Activated CD4-positive, alpha-beta T cell treated with anti-CD3 and anti-CD28 coated beads, Interleukin-10, Interleukin-2, amounts not matched to agents 100 ng/mL and 50 ng/mL, durations not matched to agents 16 hours and 8 hours (primary cell): ENCODE measurements at regions not wholly inside any gene's neighbourhood (a gene's known extent, or its start where the extent isn't known, plus 50 kb on each side); places are given as distances from the start of the nearest gene placed in this dataset.
A peak's percentile ranks its signal among the peaks of the same experiment; 100 is the strongest.
"Not testable (repeated sequence)": the region's sequence is repeated elsewhere in the genome, so short reads cannot be mapped to it uniquely, and the experiment has no call there.

ENCODE experiments used
- DNase-seq: peaks from one replicate; pipeline ENCODE4 v3.0.0-alpha.2; 2020

DNA sequence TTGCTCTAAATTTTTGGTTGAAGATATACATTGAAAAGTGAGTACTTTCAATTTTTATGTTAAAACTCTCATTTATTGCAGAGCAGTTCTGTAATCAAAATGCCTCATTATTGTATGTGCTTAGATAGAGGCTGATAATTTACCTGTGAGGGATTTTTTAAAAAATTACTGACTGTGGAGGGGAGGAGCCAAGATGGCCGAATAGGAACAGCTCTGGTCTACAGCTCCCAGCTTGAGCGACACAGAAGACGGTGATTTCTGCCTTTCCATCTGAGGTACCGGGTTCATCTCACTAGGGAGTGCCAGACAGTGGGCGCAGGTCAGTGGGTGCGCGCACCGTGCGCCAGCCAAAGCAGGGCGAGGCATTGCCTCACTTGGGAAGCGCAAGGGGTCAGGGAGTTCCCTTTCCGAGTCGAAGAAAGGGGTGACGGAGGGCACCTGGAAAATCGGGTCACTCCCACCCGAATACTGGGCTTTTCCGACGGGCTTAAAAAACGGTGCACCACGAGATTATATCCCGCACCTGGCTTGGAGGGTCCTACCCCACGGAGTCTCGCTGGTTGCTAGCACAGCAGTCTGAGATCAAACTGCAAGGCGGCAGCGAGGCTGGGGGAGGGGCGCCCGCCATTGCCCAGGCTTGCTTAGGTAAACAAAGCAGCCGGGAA lies 89.4 kb downstream of the DDX11 start:
- not testable (repeated sequence) for DNase-seq

- not testable (repeated sequence) for DNase-seq
Observed at GRCh38 chr12:31174293-31174692, 100.6 kb downstream of the DDX11 start.

GRCh38 chr12:31177514-31177913 lies 103.9 kb downstream of the DDX11 start:
- not testable (repeated sequence) for DNase-seq

DNA sequence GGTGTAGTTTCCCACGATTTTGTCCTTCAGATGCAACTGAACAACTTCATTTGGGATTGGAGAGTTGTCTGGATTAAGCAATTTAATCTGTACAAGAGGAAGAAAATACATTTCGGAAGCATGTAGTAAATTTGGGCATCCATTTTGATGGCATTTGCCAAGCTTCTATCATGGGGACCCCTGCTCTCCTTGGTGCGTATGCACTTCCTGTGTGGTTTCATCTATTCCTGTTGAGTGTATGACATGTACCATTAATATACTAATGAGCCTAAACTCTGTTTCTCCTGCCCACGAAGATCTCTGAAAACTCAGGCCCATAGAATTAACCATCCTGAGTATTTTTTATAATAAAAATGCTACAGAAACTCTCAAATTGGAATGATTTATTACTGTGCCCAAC lies 105.2 kb downstream of the DDX11 start:
- not testable (repeated sequence) for DNase-seq

DNA sequence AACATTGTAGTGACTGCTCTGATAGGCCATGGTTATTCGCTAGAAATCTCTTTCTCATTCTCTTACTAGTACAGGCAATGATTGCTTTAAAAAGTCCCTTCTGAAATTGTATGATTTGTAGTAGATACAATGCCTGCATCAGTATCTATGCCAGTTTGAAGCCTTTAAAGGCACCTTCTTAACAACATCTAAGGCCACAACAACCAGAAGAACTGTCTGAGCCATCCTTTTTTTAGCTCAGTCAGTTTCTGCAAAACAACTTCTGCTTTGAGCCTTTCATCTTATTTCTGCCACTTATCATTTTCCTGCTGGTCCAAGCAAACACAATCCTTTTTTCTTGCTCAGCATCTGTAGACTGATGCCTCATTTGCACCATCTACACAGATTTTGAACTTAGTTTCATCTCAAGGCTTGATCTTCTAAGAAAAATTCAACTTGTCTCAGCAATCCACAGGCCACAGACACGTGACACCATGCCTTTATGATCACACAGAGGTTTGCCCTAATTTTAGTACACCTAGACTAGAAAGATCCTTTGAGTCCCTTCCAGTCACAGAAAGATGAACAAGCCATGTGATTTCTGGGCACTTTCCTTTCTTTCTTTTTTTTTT lies 106.1 kb downstream of the DDX11 start:
- DNase-seq = not testable (repeated sequence)

- not testable (repeated sequence) for DNase-seq
Observed at GRCh38 chr12:31182571-31182970, 108.9 kb downstream of the DDX11 start.

DNA sequence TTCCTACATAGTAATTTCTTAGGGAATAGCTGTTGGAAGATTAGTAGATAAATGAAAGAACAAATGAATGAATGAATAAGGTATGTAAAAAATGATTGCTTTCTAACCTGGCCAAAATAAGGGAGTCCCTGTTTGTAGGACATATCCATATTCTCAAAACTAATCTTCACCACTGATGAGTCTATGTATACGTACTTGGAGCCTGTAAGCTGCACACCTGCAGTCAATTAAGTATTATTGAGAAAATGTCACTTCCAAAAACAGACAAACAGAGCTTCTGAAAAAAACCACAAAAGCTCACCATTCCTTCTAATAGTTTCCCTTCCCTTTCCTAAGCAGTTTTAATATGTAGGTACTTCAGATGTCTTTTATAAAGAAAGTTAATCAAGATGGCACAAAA lies 109.4 kb downstream of the DDX11 start:
- DNase-seq = not testable (repeated sequence)

DNA sequence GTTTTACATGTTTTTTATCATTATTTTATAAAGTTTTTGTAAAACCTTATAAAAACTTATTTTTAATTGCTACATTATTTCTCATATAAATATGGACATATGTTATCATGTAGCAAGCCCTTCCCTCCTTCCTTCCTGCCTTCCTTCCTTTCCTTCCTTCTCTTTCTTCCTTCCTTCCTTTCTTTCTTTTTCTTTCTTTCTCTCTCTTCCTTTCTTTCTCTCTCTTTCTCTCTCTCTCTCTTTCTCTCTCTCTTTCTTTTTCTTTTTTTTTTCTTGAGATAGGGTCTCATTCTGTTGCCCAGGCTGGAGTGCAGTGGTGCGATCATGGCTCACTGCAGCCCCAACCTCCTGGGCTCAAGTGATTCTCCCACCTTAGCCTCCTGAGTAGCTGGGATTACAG lies 110.2 kb downstream of the DDX11 start:
- DNase-seq = not testable (repeated sequence)

DNA sequence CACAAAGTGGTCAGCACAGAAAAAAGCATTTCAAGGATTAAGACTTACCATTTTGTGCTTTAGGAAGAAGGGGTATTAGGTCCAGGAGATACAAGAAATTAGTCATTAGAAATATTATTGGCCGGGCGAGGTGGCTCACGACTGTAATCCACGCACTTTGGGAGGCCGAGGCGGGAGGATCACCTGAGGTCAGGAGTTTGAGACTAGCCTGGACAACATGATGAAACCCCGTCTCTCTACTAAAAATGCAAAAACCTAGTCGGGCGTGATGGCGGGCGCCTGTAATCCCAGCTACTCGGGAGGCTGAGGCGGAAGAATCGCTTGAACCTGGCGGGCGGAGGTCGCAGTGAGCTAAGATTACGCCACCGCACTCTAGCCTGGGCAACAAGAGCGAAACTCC lies 111.0 kb downstream of the DDX11 start:
- not testable (repeated sequence) for DNase-seq

DNA sequence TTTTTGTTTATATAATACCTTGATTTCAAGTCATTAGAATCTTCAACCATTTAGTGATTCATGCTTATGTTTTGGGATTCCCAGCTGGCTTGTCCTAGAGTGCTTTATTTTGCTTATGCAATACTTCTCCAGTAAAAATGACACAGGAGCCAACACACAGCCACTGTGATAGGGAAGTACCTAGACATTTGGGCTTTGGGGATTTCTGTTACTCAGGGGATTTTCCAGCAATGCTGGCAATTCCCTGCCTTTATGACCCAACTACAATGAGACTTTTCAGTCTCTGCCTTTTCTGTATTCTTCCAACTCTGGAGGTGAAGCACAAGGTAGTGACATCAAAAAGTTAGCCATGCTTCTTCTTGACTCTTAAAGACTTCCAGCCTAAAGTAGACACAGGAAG lies 119.0 kb downstream of the DDX11 start:
- not testable (repeated sequence) for DNase-seq

DNA sequence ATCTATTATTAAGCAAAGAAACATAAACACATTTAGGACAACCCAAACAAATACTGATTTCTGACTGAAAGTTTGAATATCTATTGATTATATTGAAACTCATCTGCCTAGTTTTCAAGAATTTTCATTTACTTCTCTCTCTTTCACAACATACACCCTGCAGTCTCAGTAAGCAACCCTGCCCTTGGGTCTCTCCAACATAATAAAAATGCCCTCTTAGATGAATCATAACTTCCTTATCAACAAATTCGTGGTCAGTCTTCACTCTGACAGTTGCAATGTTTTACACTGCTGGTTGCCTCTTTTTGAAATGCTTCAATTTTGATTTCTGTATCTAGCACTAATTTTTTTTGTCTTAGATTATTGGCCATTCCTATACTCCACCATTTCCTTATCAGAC lies 122.0 kb downstream of the DDX11 start:
- DNase-seq = not testable (repeated sequence)

GRCh38 chr12:31199476-31199875 lies 125.8 kb downstream of the DDX11 start:
- DNase-seq = not testable (repeated sequence)

- no peak for DNase-seq
Observed at GRCh38 chr12:31201382-31201781, 124.6 kb downstream of the SINHCAF start.

- no peak for DNase-seq
Observed at GRCh38 chr12:31203261-31203660, 122.7 kb downstream of the SINHCAF start.

DNA sequence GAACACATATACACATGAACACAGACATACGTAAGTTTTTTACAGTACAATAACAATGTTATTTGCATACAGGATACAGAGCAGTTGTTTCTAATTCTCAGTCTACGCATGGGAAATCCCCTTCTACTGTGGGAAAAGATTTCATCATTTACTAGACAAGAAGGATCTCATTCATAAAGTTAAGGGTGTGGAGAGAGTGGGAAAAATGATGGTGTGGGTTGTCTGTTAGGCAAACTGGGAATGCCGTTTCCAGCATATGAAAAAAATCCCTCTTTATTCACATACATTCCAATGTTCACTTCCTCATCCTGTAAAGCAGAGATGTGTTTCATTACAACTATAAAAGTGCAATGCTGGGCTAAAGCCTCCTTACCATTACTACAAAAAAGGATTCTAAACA lies 120.9 kb downstream of the SINHCAF start:
- DNase-seq = peak; percentile 55

DNA sequence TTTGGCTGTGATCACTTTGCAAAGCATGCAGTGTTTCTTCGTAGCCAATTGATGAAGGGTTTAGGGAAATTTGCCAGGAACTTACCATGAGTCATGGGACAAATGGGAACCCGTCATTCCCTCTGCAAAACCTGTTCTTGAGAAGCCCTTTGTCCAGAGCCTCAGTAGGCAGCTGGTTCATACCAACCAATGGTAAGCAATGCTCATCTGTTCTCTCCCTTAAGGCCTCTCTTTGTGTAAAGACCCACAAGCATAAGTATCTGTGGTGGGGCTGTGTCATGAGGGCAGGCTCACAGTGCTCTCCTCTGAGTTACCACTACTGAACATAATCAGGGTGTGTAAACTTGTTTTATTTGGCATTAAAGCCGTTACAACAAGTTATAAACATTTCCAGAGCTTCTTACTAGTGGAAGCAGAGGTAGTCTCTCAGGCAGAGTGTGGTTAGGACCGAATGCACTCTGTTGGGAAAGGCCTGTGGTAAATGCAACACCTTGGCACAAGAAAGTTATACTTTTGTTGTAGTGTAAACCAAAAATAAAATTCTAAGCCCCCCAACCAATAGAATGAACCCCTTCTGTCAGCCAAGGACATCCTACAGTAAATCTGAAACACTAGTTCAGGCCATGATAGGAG lies 119.8 kb downstream of the SINHCAF start:
- DNase-seq = no peak

GRCh38 chr12:31207799-31208465 lies 118.0 kb downstream of the SINHCAF start:
- peak; percentile 14 for DNase-seq

DNA sequence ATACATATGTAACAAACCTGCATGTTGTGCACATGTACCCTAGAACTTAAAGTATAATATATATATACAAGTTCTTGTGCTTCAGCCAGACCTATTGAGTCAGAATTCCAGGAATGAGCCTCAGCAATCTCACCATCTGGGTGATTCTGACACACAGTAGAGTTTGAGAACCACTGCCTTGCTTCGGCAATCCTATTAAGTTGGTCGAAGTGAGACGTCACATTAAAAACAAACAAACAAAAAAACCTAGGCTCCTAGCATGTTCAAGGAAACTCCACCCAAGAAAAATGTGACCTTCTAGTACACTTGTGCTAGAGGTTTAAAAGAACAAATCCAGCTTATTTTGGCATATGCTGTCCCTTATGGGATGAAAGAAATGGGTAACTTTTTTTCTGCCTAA lies 115.8 kb downstream of the SINHCAF start:
- no peak for DNase-seq

- no peak for DNase-seq
Observed at GRCh38 chr12:31210541-31210940, 115.4 kb downstream of the SINHCAF start.

- DNase-seq = no peak
Observed at GRCh38 chr12:31214626-31215517, 111.1 kb downstream of the SINHCAF start.

DNA sequence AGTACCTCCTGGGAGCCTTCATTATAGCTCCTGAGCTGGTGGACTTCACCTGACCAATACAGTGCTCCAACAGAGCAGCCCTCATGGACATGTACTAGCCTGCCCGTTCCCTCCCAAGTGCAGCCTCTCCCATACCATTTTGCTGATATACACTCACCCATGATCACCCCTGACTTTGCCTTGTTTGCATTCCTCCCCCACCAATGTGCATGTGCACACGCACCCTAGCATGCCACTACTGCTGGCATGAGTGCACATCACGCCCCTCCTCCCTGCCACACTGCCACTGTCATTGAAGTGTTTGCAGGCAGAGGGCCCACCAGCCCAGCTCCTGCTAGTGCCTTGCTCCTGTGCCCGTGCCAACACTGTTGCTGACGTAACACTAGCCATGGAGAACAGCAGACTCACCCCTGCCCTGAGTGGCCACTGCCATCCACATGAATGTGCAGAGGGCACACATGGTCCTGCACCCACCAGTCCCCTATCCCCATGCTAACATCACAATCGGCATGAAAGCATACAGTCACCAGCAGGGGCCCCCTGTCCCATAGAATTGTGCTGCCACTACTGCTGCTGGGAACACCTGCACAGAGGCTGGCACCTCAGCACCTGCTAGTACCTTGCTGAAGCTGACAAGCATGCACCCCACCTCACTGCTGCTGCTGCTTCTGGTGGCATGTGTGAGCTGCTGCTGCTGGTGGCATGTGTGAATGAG lies 110.3 kb downstream of the SINHCAF start:
- DNase-seq = no peak

GRCh38 chr12:31216479-31216878 lies 109.5 kb downstream of the SINHCAF start:
- no peak for DNase-seq
